GM12801 (cell line): ENCODE measurements at regions not wholly inside any gene's neighbourhood (a gene's known extent, or its start where the extent isn't known, plus 50 kb on each side); places are given as distances from the start of the nearest gene placed in this dataset.

ENCODE experiments used
- CTCF ChIP-seq: IDR thresholded peaks from one replicate; pipeline ENCODE4 v1.5.1; 2011; ENCODE audit warnings: control low read depth; ENCODE audit not compliant: insufficient read length; ENCODE audit errors: extremely low read depth

- no peak for TF ChIP-seq CTCF
Observed at GRCh38 chr3:66552846-66553245, 52.0 kb upstream of the LRIG1 start.

- TF ChIP-seq CTCF = no peak
Observed at GRCh38 chr3:66553441-66554113, 52.8 kb upstream of the LRIG1 start.

GRCh38 chr3:66554178-66554577 lies 53.4 kb upstream of the LRIG1 start:
- TF ChIP-seq CTCF = no peak

- TF ChIP-seq CTCF = no peak
Observed at GRCh38 chr3:66555214-66555844, 54.5 kb upstream of the LRIG1 start.

- no peak for TF ChIP-seq CTCF
Observed at GRCh38 chr3:66557170-66557569, 56.3 kb upstream of the LRIG1 start.

GRCh38 chr3:66561367-66561766 lies 60.5 kb upstream of the LRIG1 start:
- TF ChIP-seq CTCF = no peak

- no peak for TF ChIP-seq CTCF
Observed at GRCh38 chr3:66565301-66565700, 64.5 kb upstream of the LRIG1 start.
